Progenitor cell of endocrine pancreas (in vitro differentiated cells): ENCODE measurements at regions not wholly inside any gene's neighbourhood (a gene's known extent, or its start where the extent isn't known, plus 50 kb on each side); places are given as distances from the start of the nearest gene placed in this dataset.
"Not testable (repeated sequence)": the region's sequence is repeated elsewhere in the genome, so short reads cannot be mapped to it uniquely, and the experiment has no call there.

ENCODE experiments used
- DNase-seq: peaks from one replicate; pipeline ENCODE4 v3.0.0; 2021; ENCODE audit warnings: low spot score; ENCODE audit not compliant: unreplicated experiment
- H3K27ac Mint-ChIP-seq: 2 replicates; pipeline ENCODE4 v1.8.0; 2021; ENCODE audit warnings: mild to moderate bottlenecking, moderate library complexity, mixed read lengths
- H3K27me3 Mint-ChIP-seq: 2 replicates; pipeline ENCODE4 v1.8.0; 2021; ENCODE audit warnings: mixed read lengths
- H3K36me3 Mint-ChIP-seq: 2 replicates; pipeline ENCODE4 v1.8.0; 2022; ENCODE audit warnings: mixed read lengths; ENCODE audit not compliant: insufficient read depth
- H3K4me1 Mint-ChIP-seq: 2 replicates; pipeline ENCODE4 v1.8.0; 2021; ENCODE audit warnings: low read depth, mixed read lengths
- H3K4me3 Mint-ChIP-seq: 2 replicates; pipeline ENCODE4 v1.8.0; 2021; ENCODE audit warnings: low read depth, mild to moderate bottlenecking, moderate library complexity, mixed read lengths
- H3K9me3 Mint-ChIP-seq: 2 replicates; pipeline ENCODE4 v1.8.0; 2021; ENCODE audit warnings: low read depth, mixed read lengths
- TF ChIP-seq, protein P1 (sequence below): fragments of 200-600 bp; sonication (generic); IDR thresholded peaks from one replicate; pipeline ENCODE4 v1.5.0; 2021; ENCODE audit warnings: antibody characterized with exemption, mild to moderate bottlenecking; ENCODE audit not compliant: unreplicated experiment

DNA sequence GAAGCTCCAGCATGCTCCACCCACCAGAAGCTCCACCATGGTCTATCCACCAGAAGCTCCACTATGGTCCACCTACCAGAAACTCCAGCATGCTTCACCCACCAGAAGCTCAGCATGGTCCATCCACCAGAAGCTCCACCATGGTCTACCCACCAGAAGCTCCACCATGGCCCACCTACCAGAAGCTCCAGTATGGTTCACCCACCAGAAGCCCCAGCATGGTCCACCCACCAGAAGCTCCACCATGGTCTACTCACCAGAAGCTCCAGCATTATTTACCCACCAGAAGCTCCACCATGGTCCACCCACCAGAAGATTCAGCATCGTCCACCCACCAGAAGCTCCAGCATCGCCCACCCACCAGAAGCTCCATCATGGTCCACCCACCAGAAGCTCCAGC, 4490.2 kb upstream of the OR11H1 start:
- DNase-seq, H3K4me3 Mint-ChIP-seq, H3K27me3 Mint-ChIP-seq, H3K27ac Mint-ChIP-seq, H3K4me1 Mint-ChIP-seq: not testable (repeated sequence)
- H3K9me3 Mint-ChIP-seq: peaks cover 72% of the 10 kb centered on the region
- H3K36me3 Mint-ChIP-seq: peaks cover 21% of the 10 kb centered on the region

DNA sequence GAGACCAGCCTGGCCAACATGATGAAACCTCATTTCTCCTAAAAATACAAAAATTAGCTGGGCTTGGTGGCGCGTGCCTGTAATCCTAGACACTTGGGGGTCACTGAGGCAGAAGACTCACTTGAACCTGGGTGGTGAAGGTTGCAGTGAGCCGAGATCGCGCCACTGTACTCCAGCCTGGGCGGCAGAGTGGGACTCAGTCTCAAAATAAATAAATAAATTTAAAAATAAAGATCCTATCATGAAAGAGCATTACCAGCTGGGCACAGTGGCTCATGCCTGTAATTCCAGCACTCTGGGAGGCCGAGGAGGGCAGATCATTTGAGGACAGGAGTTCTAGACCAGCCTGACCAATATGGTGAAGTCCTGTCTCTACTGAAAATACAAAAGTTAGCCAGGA, 4489.2 kb upstream of the OR11H1 start:
- not testable (repeated sequence) for H3K4me3 Mint-ChIP-seq, H3K4me1 Mint-ChIP-seq, DNase-seq, H3K27ac Mint-ChIP-seq, H3K27me3 Mint-ChIP-seq
- Mint-ChIP-seq H3K9me3 (peaks cover 79% of the 10 kb centered on the region), H3K36me3 (peaks cover 21% of the 10 kb centered on the region)

DNA sequence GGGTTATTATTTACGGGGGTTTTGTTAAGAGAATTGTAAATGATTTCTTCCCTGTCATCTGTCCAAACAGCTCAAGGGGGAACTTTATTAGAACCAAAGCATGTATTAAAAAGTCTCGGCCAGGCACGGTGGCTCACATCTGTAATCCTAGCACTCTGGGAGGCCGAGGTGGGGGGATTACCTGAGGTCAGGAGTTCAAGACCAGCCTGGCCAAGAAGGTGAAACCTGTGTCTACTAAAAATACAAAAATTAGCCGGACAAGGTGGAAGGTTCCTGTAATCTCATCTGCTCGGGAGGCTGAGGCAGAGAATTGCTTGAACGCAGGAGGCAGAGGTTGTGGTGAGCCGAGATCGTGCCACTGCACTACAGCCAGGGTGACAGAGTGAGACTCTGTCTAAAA, 4486.6 kb upstream of the OR11H1 start:
- peaks cover 15% of the 10 kb centered on the region for H3K36me3 Mint-ChIP-seq
- not testable (repeated sequence) for H3K4me1 Mint-ChIP-seq, H3K27ac Mint-ChIP-seq, DNase-seq, H3K4me3 Mint-ChIP-seq, H3K27me3 Mint-ChIP-seq
- peaks cover 65% of the 10 kb centered on the region for H3K9me3 Mint-ChIP-seq

DNA sequence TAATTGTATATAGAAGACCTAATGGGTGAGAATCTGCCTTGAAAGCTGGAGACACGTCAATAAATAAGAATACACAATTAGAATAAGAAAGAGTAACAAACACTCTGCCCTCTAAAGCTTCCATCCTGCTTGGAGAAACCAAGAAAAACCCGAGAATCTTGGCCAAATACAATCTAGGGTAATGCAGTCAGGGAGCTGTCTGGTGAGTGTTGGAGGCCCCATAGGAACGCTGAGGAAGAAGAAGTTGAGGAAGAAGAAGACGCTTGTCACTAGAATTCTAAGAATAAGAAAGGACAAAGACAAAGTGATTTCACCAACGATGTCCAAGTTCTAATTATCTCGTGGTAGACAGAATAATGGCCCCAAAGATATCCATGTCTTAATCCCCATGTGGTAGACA, 4485.9 kb upstream of the OR11H1 start:
- peaks cover 61% of the 10 kb centered on the region for H3K9me3 Mint-ChIP-seq
- H3K4me3 Mint-ChIP-seq: no peak overlapping the region
- no peak overlapping the region for H3K27ac Mint-ChIP-seq
- H3K27me3 Mint-ChIP-seq: no peaks in the 10 kb centered on the region
- TF ChIP-seq, protein P1, sequence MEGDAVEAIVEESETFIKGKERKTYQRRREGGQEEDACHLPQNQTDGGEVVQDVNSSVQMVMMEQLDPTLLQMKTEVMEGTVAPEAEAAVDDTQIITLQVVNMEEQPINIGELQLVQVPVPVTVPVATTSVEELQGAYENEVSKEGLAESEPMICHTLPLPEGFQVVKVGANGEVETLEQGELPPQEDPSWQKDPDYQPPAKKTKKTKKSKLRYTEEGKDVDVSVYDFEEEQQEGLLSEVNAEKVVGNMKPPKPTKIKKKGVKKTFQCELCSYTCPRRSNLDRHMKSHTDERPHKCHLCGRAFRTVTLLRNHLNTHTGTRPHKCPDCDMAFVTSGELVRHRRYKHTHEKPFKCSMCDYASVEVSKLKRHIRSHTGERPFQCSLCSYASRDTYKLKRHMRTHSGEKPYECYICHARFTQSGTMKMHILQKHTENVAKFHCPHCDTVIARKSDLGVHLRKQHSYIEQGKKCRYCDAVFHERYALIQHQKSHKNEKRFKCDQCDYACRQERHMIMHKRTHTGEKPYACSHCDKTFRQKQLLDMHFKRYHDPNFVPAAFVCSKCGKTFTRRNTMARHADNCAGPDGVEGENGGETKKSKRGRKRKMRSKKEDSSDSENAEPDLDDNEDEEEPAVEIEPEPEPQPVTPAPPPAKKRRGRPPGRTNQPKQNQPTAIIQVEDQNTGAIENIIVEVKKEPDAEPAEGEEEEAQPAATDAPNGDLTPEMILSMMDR: no peak
- no peak for DNase-seq
- peaks cover 13% of the 10 kb centered on the region for H3K36me3 Mint-ChIP-seq
- H3K4me1 Mint-ChIP-seq: no peaks in the 10 kb centered on the region

DNA sequence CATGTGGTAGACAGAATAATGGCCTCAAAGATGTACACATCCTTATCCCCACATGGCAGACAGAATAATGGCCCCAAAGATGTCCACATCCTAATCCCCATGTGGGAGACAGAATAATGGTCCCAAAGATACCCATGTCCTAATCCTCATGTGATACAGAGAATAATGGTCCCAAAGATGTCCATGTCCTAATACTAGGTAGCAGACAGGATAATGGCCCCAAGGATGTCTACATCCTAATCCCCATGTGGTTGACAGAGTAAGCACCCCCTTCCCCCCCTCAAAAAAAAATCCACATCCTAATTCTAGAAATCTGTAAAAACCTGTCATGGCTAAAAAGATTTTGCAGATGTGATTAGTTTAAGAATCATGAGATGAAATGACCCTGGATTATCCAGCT, 4484.7 kb upstream of the OR11H1 start:
- peaks cover 51% of the 10 kb centered on the region for H3K9me3 Mint-ChIP-seq
- H3K4me3 Mint-ChIP-seq, H3K27me3 Mint-ChIP-seq, H3K27ac Mint-ChIP-seq, DNase-seq, H3K4me1 Mint-ChIP-seq, H3K36me3 Mint-ChIP-seq: not testable (repeated sequence)

DNA sequence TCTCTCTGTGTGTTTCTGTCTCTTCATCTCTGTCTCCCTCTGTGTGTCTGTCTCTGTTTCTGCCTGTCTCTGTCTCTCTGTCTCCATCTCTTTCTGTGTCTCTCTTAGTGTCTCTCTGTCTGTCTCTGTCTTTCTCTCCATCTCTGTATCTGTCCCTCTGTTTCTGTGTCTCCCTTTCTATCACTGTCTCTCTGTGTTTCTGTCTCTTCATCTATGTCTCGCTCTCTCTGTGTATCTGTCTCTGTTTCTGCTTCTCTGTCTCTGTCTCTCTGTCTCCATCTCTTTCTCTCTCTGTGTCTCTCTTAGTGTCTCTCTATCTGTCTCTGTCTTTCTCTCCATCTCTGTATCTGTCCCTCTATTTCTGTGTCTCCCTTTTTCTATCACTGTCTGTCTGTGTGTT, 4479.1 kb upstream of the OR11H1 start:
- H3K36me3 Mint-ChIP-seq, DNase-seq, H3K4me3 Mint-ChIP-seq, H3K27ac Mint-ChIP-seq, H3K4me1 Mint-ChIP-seq, H3K27me3 Mint-ChIP-seq: not testable (repeated sequence)
- H3K9me3 Mint-ChIP-seq: peaks cover 23% of the 10 kb centered on the region

DNA sequence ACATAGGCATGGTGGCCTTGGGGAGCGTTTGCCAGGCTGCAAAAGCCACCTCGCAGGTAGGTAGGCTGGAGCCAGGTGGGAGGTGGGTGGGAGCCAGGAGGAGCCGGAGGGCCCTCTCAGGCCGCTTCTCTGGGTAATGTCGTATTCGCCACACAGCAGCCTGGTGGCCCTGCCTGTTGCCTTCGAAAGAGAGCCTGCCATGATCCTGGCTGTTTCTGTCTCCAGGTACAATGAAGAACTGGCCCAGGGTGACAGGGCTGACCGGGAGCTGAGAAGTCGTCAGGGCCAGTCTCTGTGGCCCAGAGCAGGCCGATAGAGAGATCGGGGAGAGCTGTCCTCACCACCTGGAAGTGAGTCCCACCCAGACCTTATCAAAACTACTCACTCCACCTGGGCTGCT, 4477.8 kb upstream of the OR11H1 start:
- H3K9me3 Mint-ChIP-seq: peaks cover 25% of the 10 kb centered on the region
- not testable (repeated sequence) for H3K4me3 Mint-ChIP-seq, H3K27ac Mint-ChIP-seq, DNase-seq, H3K36me3 Mint-ChIP-seq, H3K4me1 Mint-ChIP-seq, H3K27me3 Mint-ChIP-seq

DNA sequence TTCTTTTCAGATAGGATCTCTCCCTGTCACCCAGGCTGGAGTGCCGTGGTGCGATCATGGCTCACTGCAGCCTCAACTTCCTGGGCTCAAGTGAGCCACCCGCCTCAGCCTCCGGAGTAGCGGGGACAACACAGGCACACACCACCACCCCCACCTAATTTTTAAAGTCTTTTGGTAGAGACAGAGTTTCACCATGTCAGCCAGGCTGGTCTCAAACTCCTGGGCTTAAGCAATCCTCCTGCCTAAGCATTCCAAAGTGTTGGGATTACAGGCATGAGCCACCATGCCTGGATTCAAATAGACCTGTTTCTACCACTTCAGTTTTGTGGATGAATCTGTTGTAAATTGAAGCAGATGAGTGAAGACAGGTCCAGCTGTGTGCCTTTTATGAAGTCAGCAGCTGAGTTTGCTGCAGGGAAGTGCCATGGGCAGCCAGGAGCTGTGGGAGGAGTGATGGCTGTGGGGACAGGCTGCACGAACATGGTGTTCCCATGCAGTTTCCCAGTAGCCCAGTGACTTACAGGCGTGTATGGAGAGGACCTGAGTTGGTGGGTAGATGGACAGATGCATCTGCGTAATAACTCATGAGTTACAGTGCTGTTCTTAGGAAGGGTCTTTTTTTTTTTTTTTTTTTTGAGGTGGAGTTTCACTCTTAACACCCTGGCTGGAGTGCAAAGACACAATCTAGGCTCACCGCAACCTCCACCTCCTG, 4476.4 kb upstream of the OR11H1 start:
- Mint-ChIP-seq H3K9me3 (peaks cover 37% of the 10 kb centered on the region), H3K36me3 (peaks cover 11% of the 10 kb centered on the region)
- H3K27ac Mint-ChIP-seq, H3K27me3 Mint-ChIP-seq, H3K4me1 Mint-ChIP-seq, H3K4me3 Mint-ChIP-seq, DNase-seq: not testable (repeated sequence)

DNA sequence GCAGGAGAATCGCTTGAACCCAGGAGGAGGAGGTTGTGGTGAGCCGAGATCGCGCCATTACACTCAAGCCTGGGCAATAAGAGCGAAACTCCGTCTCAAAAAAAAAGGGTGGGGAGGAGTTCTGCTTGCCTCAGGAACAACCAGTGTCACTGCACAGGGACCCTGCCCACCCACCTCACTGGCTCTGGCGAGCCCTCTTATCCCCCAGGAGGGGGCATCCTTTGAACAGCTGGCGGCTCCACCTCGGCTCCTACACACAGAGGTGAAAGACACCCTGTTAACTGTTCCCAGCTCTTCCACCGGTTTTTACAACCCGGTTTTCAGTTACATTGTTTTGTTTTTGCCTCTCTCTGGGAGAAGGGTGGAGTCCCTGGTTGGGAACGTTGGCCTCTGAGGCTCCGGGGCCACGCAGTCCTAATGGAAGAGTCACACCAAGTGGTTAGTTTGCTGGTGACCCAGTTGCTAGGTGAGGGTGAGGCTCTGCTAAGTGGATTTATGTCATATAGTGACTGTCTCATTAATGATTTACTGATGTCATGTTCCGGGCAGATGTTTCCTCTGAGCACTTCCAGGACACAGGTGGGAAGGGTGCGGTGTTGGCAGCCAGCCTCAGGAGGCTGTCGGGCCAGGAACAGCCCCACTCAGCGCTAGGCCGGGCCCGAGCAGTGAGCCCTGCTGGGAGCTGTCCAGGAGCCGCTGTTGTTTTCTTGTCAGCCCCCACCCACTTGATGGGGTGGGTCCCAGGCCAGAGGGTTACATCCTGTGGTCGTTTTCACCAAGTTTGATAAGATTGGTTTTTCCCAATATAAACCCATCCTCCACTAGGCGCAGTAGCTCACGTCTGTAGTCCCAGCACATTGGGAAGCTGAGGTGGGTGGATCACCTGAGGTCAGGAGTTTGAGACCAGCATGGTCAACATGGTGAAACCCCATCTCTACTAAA, 4474.3 kb upstream of the OR11H1 start:
- Mint-ChIP-seq H3K36me3 (peaks cover 11% of the 10 kb centered on the region), H3K9me3 (peaks cover 36% of the 10 kb centered on the region)
- H3K4me3 Mint-ChIP-seq, DNase-seq, H3K27ac Mint-ChIP-seq, H3K27me3 Mint-ChIP-seq, H3K4me1 Mint-ChIP-seq: not testable (repeated sequence)

DNA sequence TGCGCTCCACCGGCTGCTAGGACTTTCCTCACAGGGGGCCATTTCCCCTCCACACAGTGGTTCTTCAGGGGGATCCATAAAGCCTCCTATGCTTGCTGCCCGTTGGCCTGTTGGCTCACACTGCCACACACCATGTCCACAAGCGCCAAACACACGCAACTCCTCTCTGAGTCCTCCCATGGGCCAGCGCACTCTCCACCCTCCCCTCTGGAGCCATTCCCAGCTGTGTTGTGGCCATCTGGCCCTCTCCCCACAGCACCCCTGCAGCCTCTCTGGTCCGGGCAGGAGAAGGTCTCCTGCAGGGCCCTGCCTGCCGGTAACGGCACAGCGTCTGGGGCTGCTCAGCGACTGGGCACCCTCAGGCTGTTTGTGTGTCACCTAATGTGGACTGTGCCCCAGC, 4473.3 kb upstream of the OR11H1 start:
- H3K9me3 Mint-ChIP-seq: peaks cover 30% of the 10 kb centered on the region
- H3K27ac Mint-ChIP-seq, H3K4me3 Mint-ChIP-seq, H3K36me3 Mint-ChIP-seq, DNase-seq, H3K4me1 Mint-ChIP-seq, H3K27me3 Mint-ChIP-seq: not testable (repeated sequence)

DNA sequence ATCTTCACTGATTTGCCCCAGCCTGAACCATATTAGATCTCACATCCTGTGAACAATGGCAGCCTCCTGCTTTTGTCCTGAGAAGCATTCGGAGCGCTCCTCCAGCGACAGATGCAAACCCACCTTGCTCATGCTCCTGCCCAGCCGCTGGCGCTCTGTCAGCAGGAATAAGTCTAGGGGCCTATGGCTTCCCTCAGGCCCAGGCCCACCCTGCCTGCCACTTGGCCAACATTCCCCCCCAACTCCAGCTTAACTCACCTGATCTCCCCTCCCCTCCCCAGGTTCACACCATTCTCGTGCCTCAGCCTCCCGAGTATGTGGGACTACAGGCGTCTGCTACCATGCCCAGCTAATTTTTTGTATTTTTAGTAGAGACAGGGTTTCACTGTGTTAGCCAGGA, 4472.8 kb upstream of the OR11H1 start:
- peaks cover 30% of the 10 kb centered on the region for H3K9me3 Mint-ChIP-seq
- DNase-seq, H3K4me3 Mint-ChIP-seq, H3K4me1 Mint-ChIP-seq, H3K36me3 Mint-ChIP-seq, H3K27me3 Mint-ChIP-seq, H3K27ac Mint-ChIP-seq: not testable (repeated sequence)

DNA sequence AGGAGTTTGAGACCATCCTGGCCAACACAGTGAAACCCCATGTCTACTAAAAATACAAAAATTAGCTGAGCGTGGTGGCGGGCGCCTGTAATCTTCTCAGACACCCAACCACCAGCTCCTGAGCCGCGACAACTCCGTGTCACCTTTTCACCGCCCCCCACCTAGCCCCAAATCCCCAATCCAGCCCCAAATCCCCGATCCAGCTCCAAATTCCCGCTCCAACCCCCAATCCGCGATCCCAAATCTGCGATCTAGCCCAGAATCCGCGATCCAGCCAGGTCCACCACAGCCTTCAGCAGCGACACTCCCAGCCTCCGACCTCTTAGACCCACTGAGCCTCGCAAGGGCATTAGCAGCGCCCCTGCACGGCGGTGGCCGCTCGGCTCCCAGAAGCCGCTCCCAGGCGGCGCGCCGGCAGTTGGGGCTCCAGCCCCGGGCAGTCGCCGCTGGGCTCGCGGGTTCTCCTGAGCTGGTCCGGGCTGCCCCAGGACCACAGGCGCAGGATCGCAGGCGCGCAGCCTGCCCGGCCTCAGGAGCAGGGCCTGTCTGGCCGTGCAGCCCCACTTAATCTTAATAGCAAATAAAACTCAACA, 4469.9 kb upstream of the OR11H1 start:
- H3K27ac Mint-ChIP-seq, H3K36me3 Mint-ChIP-seq, H3K4me3 Mint-ChIP-seq, H3K27me3 Mint-ChIP-seq, H3K4me1 Mint-ChIP-seq, DNase-seq: not testable (repeated sequence)
- peaks cover 46% of the 10 kb centered on the region for H3K9me3 Mint-ChIP-seq
